GM21423 (cell line): ENCODE measurements at regions not wholly inside any gene's neighbourhood (a gene's known extent, or its start where the extent isn't known, plus 50 kb on each side); places are given as distances from the start of the nearest gene placed in this dataset.
"Not testable (repeated sequence)": the region's sequence is repeated elsewhere in the genome, so short reads cannot be mapped to it uniquely, and the experiment has no call there.

ENCODE experiments used
- ATAC-seq: cut with Tn5 transposase; IDR thresholded peaks from one replicate; pipeline ENCODE4 v1.9.1; 2021; ENCODE audit warnings: mild to moderate bottlenecking, moderate library complexity; ENCODE audit not compliant: unreplicated experiment

- no peak for ATAC-seq
Observed at GRCh38 chr9:38133595-38133994, 64.6 kb upstream of the SHB start.

- no peak for ATAC-seq
Observed at GRCh38 chr9:38132956-38133355, 63.9 kb upstream of the SHB start.

GRCh38 chr9:38131729-38132128 is 62.7 kb upstream of the SHB start:
- ATAC-seq: no peak

GRCh38 chr9:38130724-38131123 is 61.7 kb upstream of the SHB start:
- ATAC-seq: no peak

GRCh38 chr9:38129366-38129765 is 60.3 kb upstream of the SHB start:
- ATAC-seq: no peak

- ATAC-seq: no peak
Observed at GRCh38 chr9:38128752-38129270, 59.8 kb upstream of the SHB start.

- no peak for ATAC-seq
Observed at GRCh38 chr9:38127271-38127839, 58.3 kb upstream of the SHB start.

GRCh38 chr9:38126730-38127129 is 57.7 kb upstream of the SHB start:
- no peak for ATAC-seq

GRCh38 chr9:38125889-38126288 is 56.9 kb upstream of the SHB start:
- no peak for ATAC-seq

GRCh38 chr9:38123359-38123758 is 54.3 kb upstream of the SHB start:
- ATAC-seq: not testable (repeated sequence)

GRCh38 chr9:38120961-38121360 is 51.9 kb upstream of the SHB start:
- no peak for ATAC-seq

GRCh38 chr9:38119560-38120236 is 50.7 kb upstream of the SHB start:
- ATAC-seq: no peak

GRCh38 chr9:38118862-38119438 is 49.9 kb upstream of the SHB start:
- no peak for ATAC-seq
